ENCODE measurements at regions not wholly inside any gene's neighbourhood (a gene's known extent, or its start where the extent isn't known, plus 50 kb on each side); places are given as distances from the start of the nearest gene placed in this dataset.

DNA sequence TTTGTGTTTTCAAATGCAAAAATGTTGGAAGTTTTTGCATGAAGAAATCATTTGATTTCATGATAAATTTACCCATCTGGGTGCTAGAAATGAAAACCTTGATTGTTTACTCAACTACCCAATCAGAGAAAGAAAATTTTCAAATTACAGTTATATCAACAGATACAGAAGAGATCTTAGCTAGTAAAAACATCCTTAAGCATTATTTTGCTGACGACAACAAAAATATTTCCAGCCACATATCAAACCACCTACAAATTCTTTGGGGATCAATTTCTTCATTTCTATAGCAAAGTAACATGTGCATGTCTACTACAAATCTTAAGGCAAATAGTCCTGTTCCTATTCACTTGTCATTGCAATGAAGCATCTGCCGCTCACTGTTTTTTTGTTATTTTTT is 530.3 kb downstream of the ZIC1 start:
- DNase-seq (ENCODE audit: low spot score) = no peak

DNA sequence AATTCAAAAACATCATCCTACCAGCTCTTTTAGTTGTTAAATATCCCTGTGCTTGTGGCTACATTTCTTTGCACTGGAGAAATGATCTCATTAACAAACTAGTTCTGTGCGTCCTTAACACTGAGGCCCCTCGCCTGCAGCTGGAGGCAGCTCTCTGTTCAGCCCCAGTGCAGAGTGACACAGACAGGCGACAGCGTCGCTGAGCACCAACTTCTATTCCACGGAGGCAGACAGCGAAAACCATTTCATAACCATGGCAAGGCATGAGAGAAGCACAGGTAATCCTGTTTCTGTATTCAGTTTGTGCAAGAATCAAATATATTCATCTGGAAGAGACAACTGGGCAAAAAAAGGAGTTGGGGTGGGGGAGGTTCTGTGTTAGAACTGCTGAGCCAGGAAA is 530.7 kb downstream of the ZIC1 start:
- peak; percentile 67 for DNase-seq (ENCODE audit: low spot score)

DNA sequence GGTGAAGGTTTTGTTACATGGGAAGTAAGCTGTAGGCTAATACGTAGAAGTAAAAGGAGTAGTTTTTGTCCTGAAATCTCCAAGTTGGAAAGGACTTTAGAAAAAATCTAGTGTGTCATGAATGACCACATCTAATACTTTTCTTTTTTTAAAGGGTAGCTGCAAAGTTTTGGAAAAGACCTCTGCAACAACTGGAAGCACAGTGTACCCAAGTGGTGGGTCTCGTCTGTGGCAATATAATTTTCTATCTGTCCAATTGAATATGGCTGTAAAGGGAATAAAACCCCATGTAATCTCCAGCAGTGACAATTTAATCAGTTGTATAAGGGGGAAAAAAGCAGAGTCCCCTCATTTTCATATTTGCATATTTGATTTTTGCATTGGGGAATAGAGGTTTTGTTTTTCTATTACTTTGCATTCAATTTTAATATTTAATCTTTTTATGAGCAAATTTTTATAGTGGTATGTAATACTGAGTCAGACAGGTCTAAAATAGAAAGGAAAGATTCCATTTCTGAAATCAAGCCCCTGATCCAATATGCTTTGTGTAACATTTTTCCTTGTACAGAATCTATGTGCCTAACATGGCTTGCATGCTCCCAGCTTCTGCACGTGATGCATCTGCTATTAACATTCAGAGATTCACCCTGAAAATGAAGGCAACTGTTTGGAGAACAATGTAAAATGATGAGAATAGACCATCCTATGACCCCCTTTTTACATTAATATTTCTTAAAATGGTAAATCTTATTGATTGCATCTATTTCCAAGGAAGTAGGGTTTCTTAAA is 531.4 kb downstream of the ZIC1 start:
- no peak for DNase-seq (ENCODE audit: low spot score)

DNA sequence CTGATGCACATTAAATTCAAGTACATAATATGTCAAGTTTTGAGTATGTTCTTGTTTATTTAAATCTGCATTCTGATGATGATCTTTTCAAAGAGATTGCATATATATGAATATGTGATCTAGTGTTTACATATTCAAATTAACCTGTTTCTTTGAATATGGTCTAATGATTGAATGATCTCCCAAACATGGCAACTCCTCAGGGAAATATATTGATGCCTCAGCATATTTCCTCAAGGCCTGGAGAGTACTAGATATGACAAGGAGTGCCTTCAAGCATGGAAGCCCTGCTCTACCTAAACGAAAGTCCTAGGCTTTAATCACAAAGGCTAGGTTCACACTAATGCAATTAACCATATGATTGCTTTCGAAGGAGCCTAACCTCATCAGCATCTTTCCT is 532.8 kb downstream of the ZIC1 start:
- no peak for DNase-seq (ENCODE audit: low spot score)

- DNase-seq (ENCODE audit: low spot score) = no peak
Observed at GRCh38 chr3:147943265-147943945, 534.2 kb downstream of the ZIC1 start.

DNA sequence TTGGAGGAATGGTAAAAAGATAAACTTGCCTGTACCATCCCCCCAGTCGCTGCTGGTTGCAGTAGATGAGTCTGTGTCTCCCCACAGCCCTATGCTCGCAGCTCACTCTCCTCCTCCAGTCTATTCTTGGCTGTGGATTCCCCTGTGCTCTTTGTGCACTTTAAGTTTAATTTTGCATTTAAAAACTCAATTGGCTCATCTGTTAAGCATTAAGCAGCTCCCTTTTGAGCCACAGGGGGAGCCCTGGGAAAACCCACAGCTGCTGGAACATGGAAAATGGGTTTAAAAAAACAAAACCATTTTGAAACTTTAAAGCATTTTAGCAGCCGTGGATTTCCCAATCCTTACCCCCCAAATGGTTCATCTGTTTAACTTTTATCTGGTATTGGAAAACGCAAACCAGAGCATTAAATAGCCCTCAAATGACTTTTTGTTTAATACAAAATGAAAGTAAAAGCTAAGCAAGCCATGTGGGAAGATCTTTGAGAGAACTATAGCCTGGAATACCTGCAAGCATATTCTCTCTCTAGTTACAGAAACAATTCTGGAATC is 536.9 kb downstream of the ZIC1 start:
- peak; percentile 69 for DNase-seq (ENCODE audit: low spot score)

DNA sequence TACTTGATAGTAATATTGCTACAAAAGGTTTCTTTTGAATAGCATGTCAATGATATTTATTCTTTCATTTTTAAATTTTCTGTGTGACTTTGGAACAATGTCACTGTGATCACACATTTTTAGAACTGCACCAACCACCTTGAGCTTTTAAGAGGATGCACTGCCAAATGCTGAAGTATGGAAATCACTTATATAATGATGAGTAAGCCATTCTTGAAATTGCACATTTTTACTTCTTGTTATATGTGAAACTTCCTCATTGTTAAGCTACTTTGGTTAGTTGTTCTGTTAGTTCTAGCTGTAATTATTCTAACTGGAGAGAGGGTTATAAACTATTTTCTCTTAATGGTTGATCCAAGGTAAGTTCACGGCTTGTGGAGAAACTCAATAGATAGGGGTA is 547.5 kb downstream of the ZIC1 start:
- no peak for DNase-seq (ENCODE audit: low spot score)

GRCh38 chr3:147958754-147959153 is 549.6 kb downstream of the ZIC1 start:
- no peak for DNase-seq (ENCODE audit: low spot score)

GRCh38 chr3:147960786-147961185 is 551.6 kb downstream of the ZIC1 start:
- no peak for DNase-seq (ENCODE audit: low spot score)

DNA sequence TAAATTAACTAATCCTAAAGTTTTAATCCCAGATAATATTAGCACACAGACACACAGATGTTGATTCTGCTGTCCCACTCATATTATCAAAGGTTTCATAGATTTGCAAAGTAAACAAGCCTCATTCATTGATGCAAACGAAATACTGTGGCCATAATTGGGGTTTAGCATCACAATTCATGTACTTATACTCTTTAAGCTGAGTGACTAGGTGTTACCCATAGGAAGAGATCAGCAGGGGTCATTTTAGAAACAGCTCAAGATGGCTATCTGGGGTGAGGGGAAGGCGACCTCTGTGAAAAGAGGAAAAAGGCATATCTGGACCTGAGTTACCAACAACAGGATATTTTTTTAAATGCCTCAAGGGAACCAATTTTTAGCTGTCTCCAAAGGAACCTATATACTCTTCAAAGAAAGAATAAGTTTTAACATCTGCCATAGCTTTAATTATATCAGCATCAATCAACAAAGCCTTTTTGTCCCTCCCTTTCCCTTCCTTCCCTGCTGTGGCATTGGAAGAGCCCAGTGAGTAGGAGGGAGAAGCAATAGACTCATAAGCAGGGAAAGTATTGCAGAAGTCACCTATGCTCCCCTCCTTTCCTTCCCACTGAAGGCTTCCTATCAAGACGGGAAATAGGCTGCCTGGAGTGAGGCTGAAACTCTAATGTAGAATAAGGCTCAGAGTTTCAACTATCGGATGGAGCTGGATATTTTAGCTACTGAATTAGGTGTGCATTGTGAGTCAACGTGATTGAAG is 553.4 kb downstream of the ZIC1 start:
- DNase-seq (ENCODE audit: low spot score) = no peak

DNA sequence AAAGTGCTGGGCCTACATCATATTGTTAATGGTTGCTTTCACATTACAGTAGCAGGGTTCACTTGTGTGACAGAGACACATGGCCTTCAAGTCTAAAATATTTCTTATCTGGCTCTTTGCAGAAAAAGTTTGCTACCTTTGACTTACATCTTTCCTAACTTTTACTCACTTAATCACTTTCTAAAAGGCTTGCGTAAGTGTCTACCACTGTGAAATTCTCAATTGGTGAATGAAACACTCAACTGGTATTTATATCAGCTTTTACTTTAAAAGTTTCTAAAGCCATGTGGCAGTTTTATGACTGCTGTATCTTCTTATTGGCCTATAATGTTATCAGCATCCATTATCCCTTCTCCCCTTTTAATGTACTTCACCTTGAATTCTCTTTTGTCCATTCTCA is 554.5 kb downstream of the ZIC1 start:
- no peak for DNase-seq (ENCODE audit: low spot score)

DNA sequence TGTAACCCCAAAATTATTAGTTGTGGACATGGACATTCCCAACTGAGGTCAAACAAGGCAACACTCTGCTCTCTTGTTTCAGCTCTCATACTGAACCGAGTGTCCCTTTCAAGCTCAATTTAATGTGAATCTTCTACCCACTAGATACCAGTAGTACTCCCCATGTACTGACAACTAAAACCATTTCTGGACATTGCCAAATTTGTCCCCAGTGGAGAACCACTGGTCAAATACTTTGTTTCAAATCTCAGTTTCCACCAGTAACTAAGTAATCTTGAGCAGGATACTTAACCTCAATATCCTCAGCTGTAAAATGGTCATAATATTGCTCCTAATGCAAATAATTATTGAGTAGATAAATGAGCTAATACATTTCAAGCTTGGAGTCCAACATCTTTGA is 566.0 kb downstream of the ZIC1 start:
- DNase-seq (ENCODE audit: low spot score) = no peak

DNA sequence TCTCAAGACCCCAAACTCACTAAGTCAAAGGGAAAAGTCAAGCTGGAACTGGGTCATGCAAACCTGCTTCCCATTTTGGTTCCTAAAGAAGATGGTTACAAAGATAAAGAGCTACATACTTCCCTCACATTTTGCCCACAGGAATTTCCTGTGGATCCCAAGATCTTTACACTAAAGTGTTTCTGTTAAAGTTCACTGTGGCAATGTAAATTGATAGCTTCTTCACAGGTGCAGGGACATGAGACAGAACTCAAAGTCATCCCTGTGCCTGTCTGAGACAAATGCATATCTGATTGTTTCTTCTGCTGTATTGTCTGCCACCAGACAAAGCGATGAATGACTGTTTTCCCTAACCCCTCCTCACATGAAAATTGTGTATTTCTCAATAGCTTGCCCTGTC is 567.8 kb downstream of the ZIC1 start:
- no peak for DNase-seq (ENCODE audit: low spot score)

DNA sequence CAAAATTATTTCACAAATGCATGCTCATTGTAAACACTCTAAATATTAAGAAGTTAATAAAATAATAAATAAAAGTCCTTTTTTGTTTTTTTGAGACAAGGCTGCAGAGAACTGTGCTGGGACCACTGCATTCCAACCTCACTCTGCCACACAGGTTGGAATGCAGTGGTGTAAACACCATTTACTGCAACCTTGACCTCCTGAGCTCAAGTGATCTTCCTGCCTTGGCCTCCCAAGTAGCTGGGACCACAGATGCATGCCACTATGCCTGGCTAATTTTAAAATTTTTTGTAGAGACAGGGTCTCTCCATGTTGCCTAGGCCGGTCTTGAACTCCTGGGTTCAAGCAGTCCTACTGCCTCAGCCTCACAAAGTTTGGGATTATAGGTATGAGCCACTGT is 578.4 kb downstream of the ZIC1 start:
- no peak for DNase-seq (ENCODE audit: low spot score)

GRCh38 chr3:147989344-147989743 is 580.2 kb downstream of the ZIC1 start:
- DNase-seq (ENCODE audit: low spot score) = no peak

DNA sequence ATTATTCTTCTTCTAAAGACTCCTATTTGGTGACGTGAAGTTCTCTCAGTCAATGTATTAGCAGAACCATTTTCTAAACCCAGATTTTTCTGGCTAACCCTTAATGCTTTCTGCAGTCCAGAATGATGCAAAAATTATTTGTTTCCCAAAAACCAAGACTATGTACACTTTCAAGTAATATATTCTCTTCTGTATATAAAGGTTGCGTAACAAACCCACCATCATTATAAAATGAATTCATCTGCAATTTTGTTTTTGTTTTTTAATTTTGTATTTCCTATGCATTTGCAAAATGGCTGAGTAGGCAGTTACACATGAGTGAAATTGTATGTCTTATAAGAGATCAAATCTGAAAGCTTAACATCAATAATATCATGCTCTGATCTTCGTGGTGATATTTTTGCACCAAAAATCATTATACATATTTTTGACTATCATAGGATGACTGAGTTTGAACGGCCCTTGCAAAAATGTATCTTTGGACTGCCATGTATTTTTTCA is 593.6 kb downstream of the ZIC1 start:
- DNase-seq (ENCODE audit: low spot score) = no peak

DNA sequence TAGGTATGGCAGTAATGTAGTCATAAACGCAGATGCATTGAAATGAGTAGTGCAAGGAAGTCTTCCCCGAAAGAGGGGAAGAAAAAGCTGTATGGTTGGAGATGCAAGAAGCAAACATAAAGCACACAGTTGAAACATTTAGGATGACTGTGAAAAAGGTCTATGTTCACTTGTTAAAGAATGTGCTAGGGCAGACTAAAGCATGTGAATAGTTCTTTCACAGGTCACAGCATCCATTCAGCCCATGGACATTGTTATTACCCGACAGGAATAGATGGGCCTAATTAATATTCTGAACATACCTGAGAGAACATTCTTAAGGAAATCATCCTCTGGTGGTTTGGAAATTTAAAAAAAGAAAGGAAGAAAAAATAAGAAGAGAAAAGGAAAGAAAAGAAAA is 595.2 kb downstream of the ZIC1 start:
- no peak for DNase-seq (ENCODE audit: low spot score)

GRCh38 chr3:148005456-148005855 is 596.3 kb downstream of the ZIC1 start:
- DNase-seq (ENCODE audit: low spot score) = no peak

GRCh38 chr3:148006508-148006907 is 597.3 kb downstream of the ZIC1 start:
- DNase-seq (ENCODE audit: low spot score) = no peak

GRCh38 chr3:148008591-148008990 is 599.4 kb downstream of the ZIC1 start:
- DNase-seq (ENCODE audit: low spot score) = no peak

DNA sequence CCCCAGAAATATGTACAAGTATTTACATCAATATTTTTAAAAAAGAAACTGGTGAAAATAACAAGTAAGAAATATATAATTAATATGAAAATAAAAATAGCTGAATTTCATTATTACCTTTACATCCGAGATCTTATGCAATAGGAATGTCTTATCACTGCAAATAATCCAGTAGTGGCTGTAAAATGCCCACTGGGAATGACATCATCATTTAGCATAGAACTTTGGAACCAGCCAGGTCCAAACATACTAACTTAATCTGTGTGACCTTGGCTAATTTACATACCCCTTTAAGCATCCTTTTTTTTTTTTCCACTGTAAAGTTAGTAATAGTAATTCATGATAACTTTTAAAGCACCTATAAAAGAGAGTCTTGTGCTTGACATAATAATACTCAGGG is 611.7 kb downstream of the ZIC1 start:
- DNase-seq (ENCODE audit: low spot score) = no peak

- DNase-seq (ENCODE audit: low spot score) = no peak
Observed at GRCh38 chr3:148021381-148021780, 612.2 kb downstream of the ZIC1 start.

DNA sequence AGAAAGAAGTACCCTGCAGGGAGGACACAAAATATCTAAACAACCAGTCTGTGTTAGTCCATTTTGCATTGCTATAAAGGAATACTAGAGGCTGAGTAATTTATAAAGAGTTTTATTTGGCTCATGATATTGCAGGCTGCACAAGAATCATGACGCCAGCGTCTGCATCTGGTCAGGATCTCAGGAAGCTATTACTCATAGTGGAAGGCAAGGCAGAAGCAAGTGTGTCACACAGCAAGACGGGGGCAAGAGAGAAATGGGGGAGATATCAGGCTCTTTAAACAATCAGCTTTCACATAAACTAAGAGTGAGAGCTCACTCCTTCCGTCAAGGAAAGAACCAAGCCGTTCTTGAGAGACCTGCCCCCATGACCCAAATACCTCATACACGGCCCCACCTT is 614.8 kb downstream of the ZIC1 start:
- DNase-seq (ENCODE audit: low spot score) = no peak

Measured in left forelimb (tissue), 1 donor.